Naive thymus-derived CD8-positive, alpha-beta T cell (primary cell): ENCODE measurements at regions not wholly inside any gene's neighbourhood (a gene's known extent, or its start where the extent isn't known, plus 50 kb on each side); places are given as distances from the start of the nearest gene placed in this dataset.
"Not testable (repeated sequence)": the region's sequence is repeated elsewhere in the genome, so short reads cannot be mapped to it uniquely, and the experiment has no call there.

Source experiments
- ATAC-seq, 2 donors: fragments of 150-1000 bp; cut with Tn5 transposase in 1 of 2; sonication (Bioruptor Pico), chemical (Tn5 transposase) in 1 of 2; 1 replicate in 1 of 2; 2 replicates in 1 of 2; pipeline ENCODE4 v1.10.0; 2021; ENCODE audit warnings: mild to moderate bottlenecking in 2 of 2, moderate library complexity in 2 of 2
- POLR2A ChIA-PET: fragments of 350-600 bp; sonication (Branson Sonifier 250); formaldehyde crosslinking; loops from one replicate; lab custom pipeline; 2021; ENCODE audit warnings: antibody characterized with exemption; lab: Charles Lee
- DNase-seq, 10 donors: peaks; one replicate each; pipeline versions ENCODE4 v3.0.0 to v3.0.0-alpha.2; 2020 to 2022
- H3K27ac Mint-ChIP-seq, 10 donors: one replicate each; pipeline ENCODE4 v1.8.0; 2020 to 2022; ENCODE audit warnings: mild to moderate bottlenecking in 10 of 10, mixed read lengths in 10 of 10, moderate library complexity in 4 of 10, inconsistent platforms in 1 of 10
- H3K27me3 Mint-ChIP-seq, 5 donors: one replicate each; pipeline ENCODE4 v1.8.0; 2021 to 2022; ENCODE audit warnings: mixed read lengths in 5 of 5
- H3K36me3 Mint-ChIP-seq, 3 donors: one replicate each; pipeline ENCODE4 v1.8.0; 2020 to 2022; ENCODE audit warnings: mixed read lengths in 3 of 3, mild to moderate bottlenecking in 2 of 3, inconsistent platforms in 1 of 3
- H3K4me1 Mint-ChIP-seq, 4 donors: one replicate each; pipeline ENCODE4 v1.8.0; 2021 to 2022; ENCODE audit warnings: mixed read lengths in 4 of 4
- H3K4me3 Mint-ChIP-seq, 10 donors: one replicate each; pipeline ENCODE4 v1.8.0; 2020 to 2022; ENCODE audit warnings: mild to moderate bottlenecking in 10 of 10, mixed read lengths in 10 of 10, moderate library complexity in 6 of 10, inconsistent platforms in 1 of 10
- H3K9me3 Mint-ChIP-seq, 9 donors: one replicate each; pipeline ENCODE4 v1.8.0; 2020 to 2022; ENCODE audit warnings: mixed read lengths in 9 of 9, mild to moderate bottlenecking in 3 of 9, inconsistent platforms in 1 of 9, moderate library complexity in 1 of 9

DNA sequence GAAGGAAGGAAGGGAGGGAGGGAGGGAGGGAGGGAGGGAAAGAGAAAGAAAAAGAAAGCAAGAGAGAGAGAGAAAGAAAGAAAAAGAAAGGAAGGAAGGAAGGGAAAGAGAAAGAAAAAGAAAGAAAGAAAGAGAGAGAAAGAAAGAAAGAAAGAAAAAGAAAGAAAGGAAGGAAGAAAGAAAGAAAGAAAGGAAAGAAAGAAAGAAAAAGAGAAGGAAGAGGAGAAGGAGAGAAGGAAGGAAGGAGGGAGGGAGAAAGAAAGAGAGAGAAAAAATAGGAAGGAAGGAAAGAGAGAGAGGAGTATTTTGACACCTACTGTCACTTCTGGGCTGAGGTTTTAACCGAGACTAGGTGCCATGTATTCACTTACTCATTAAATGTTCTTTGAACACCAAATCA, 166.6 kb upstream of the PKN2 start:
- H3K36me3 Mint-ChIP-seq, ATAC-seq, H3K9me3 Mint-ChIP-seq, H3K4me3 Mint-ChIP-seq, H3K27ac Mint-ChIP-seq, DNase-seq, POLR2A ChIA-PET, H3K4me1 Mint-ChIP-seq: not testable (repeated sequence)
- H3K27me3 Mint-ChIP-seq: peaks cover 7 to 35% (median 16%) of the 10 kb centered on the region in 5 donors

DNA sequence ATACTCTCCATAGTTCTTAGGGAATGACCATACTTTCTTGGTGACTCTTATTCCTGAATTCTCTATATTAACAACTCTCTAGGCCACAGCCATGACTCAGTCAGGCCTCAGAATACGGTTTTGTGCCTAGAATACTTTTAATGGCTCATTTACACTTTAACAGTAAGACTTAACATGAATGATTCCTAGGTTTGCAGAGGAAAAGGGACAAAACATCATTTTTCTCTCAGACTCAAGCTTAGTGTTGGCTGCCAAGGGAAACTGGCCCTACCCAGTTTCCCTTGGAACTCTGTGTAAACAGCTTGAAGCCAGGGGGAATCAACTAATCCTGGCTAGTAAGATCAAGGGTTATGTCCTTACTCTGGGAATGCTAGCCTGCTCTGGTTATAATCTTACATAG, 164.9 kb upstream of the PKN2 start:
- no peak for ATAC-seq
- Mint-ChIP-seq H3K27ac (no peak overlapping the region), H3K27me3 (peaks cover 9 to 44% (median 14%) of the 10 kb centered on the region in 5 donors), H3K36me3 (no peaks in the 10 kb centered on the region), H3K9me3 (no peaks in the 10 kb centered on the region), H3K4me1 (no peaks in the 10 kb centered on the region), H3K4me3 (no peak overlapping the region)
- POLR2A ChIA-PET: no interaction called here
- no peak for DNase-seq

DNA sequence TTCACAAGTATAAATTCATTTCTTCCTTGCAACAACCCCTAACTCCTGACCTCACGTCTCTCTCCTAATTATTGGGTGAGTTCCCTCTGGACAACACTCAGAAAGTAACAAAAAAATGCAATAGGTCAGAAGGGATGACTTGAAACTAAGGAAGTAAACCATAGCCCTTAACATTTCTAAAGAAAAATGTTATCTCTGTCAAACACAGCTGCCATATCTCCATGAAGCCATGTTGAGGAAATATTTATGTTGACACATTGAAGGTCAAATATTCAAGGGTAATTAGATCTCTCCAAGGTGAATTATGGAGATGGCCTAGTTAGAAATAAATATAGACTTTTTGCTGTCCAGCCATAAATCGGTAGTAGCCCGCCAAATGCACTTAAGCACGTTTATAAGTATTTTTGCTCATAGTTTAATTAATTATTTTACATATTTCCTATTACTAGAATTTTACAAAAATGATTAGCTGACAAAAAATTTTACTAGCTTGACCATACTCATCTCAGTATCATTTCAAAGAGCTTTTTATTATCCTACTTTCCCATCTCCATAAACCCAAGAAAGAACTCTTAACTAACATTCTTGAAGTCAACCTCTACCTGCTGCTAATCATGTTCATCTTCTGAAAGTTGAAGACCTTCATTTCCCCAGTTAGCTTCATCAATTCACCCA, 160.1 kb upstream of the PKN2 start:
- H3K4me1 Mint-ChIP-seq: no peaks in the 10 kb centered on the region
- H3K27me3 Mint-ChIP-seq: peaks cover 2 to 19% (median 7%) of the 10 kb centered on the region in 5 donors
- no peak overlapping the region for H3K27ac Mint-ChIP-seq
- POLR2A ChIA-PET: no interaction called here
- DNase-seq (no peak), ATAC-seq (no peak)
- no peaks in the 10 kb centered on the region for H3K36me3 Mint-ChIP-seq
- H3K9me3 Mint-ChIP-seq: no peaks in the 10 kb centered on the region
- no peak overlapping the region for H3K4me3 Mint-ChIP-seq

DNA sequence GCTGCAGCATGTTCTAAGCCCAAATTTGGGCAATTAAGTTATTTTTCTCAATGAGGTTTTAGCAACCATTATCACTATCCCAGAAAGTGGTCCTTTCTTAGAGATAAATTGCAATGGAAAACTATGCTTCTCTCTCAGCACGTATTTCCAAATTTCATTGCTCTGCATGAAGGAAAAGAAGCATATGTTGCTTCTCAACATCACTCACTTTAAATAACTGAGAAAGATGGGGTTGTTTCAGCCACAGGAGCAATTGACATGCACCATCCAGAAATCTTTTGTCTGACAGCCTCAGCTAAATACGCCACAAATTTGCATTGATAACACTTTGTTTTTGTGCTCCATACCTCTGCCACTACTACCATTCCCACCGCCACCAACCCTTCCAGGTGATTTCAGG, 157.6 kb upstream of the PKN2 start:
- Mint-ChIP-seq H3K27me3 (peaks cover 0 to 34% (median 9%) of the 10 kb centered on the region in 5 donors), H3K36me3 (no peaks in the 10 kb centered on the region), H3K4me1 (no peaks in the 10 kb centered on the region), H3K27ac (no peak overlapping the region), H3K9me3 (no peaks in the 10 kb centered on the region), H3K4me3 (no peak overlapping the region)
- DNase-seq (no peak), ATAC-seq (no peak)
- POLR2A ChIA-PET: no interaction called here

DNA sequence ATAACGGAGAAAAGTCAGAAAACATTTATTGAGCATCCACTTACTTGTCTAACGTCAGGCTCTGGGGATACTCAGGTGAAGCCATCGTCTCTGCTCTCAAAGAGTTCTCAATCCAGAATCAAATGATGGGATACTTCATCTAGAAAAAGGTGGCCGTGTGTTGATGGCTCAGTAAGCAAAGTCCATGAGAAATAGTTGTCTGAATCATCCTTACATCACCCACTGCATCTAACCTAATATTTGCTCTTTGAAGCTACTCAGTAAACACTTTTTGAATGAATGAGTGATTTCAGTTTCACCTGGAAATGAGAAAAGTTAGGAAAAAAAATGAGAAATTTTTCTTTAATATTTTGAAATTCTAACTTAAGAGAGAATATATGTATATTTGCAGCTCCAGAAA, 155.3 kb upstream of the PKN2 start:
- Mint-ChIP-seq H3K27me3 (peaks cover 4 to 15% (median 9%) of the 10 kb centered on the region in 5 donors), H3K36me3 (no peaks in the 10 kb centered on the region), H3K4me1 (no peaks in the 10 kb centered on the region), H3K4me3 (no peak overlapping the region), H3K9me3 (no peaks in the 10 kb centered on the region), H3K27ac (no peak overlapping the region)
- no peak for ATAC-seq
- no peak for DNase-seq
- POLR2A ChIA-PET: no interaction called here

DNA sequence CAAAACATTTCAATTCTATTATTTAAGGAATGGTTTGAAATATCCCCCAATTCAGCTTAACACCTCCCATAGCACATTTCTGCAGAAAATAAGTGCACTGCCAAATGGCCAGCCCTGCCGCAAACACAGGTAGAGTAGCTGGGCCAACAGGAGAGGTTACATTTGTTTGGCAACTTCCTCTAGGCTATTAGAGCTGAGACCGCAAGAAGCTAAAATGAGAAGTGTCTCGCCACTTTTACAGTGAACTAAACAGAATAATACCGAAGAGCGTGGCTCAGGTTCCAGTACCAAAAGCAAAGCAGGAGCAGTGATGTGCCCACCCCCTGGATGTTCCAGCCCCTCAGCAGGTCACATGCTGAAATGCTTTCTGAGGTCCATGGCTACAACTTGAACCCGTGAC, 154.5 kb upstream of the PKN2 start:
- Mint-ChIP-seq H3K9me3 (no peaks in the 10 kb centered on the region), H3K36me3 (no peaks in the 10 kb centered on the region), H3K4me1 (no peaks in the 10 kb centered on the region), H3K27ac (no peak overlapping the region), H3K4me3 (no peak overlapping the region), H3K27me3 (peaks cover 4 to 15% (median 7%) of the 10 kb centered on the region in 5 donors)
- ATAC-seq: no peak
- POLR2A ChIA-PET: no interaction called here
- DNase-seq: no peak

DNA sequence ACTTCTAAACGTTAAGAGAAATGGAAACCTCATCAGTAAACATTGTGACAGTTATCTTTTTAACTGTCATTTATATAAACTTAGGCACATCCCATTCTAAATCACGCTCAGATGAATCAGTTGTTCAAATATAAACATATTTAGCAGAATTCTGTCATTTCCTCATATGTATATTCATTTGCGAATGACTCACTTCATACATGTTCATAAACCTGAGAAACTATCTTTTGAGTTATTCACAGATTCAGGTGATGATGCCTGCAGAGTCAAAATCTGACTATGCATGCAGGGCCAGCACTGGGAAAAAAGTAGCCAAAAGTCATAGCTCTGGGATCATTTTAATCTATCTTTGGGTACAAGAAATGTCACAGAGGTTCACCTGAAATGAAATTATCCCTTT, 153.8 kb upstream of the PKN2 start:
- no peak overlapping the region for H3K4me3 Mint-ChIP-seq
- no peak overlapping the region for H3K27ac Mint-ChIP-seq
- H3K4me1 Mint-ChIP-seq: no peaks in the 10 kb centered on the region
- POLR2A ChIA-PET: no interaction called here
- DNase-seq: no peak
- H3K36me3 Mint-ChIP-seq: no peaks in the 10 kb centered on the region
- H3K27me3 Mint-ChIP-seq: peaks cover 4 to 15% (median 7%) of the 10 kb centered on the region in 5 donors
- no peaks in the 10 kb centered on the region for H3K9me3 Mint-ChIP-seq
- ATAC-seq: no peak

DNA sequence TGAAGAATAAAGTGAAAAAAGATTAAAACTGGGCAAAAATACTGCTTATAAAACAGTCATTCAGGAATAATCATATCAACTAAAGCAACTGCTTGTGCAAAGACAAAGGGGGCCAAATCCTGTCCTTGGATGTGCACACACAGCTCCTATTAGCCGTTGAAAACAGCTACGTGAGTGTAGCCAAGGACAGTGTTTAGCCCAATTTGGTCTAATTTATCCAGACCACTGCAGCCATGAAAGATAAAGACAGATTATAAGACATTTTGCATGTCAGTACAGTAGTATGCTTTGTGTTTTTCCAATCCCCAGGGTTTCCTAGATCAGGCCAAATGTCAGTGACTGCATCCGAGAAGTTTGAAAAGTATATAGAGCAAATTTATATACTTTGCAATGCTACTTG, 146.3 kb upstream of the PKN2 start:
- Mint-ChIP-seq H3K27ac (no peak overlapping the region), H3K4me1 (no peaks in the 10 kb centered on the region), H3K9me3 (no peaks in the 10 kb centered on the region), H3K36me3 (no peaks in the 10 kb centered on the region), H3K27me3 (peaks cover 5 to 17% (median 6%) of the 10 kb centered on the region in 5 donors), H3K4me3 (no peak overlapping the region)
- no peak for DNase-seq
- POLR2A ChIA-PET: no interaction called here
- ATAC-seq: no peak

DNA sequence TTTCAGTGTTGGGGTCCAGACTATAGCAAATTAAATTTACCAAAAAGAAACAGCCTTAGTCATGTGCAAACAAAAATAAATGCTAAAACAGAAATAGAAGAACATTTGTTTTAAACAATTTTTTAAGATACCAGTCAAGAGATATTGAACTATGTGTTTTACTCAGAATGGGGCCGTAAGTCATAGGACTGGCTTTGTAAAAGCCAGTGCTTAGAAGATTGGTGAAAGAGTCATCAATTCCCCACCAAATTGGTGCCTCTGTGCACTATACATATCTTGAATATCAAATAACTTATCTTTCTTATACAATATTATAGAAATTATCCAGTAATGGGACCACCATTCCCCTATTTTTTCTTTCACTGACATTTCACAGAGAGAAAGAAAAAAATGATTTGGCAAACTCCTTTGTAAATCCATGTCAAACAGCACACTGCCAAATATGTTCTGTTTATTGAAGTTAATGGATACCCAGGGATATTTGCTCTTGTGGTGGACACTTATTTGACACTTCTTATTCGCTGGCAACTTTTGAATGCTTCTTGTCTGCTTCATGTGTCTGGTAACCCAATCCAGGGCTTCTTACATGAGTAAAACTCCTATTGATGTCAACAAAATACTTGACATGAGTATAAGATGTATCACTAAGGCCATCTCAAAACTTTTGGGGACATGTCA, 145.7 kb upstream of the PKN2 start:
- peaks cover 5 to 17% (median 7%) of the 10 kb centered on the region in 5 donors for H3K27me3 Mint-ChIP-seq
- no peaks in the 10 kb centered on the region for H3K36me3 Mint-ChIP-seq
- no peak overlapping the region for H3K4me3 Mint-ChIP-seq
- DNase-seq (no peak), ATAC-seq (no peak)
- POLR2A ChIA-PET: no interaction called here
- no peak overlapping the region for H3K27ac Mint-ChIP-seq
- no peaks in the 10 kb centered on the region for H3K4me1 Mint-ChIP-seq
- H3K9me3 Mint-ChIP-seq: no peaks in the 10 kb centered on the region

DNA sequence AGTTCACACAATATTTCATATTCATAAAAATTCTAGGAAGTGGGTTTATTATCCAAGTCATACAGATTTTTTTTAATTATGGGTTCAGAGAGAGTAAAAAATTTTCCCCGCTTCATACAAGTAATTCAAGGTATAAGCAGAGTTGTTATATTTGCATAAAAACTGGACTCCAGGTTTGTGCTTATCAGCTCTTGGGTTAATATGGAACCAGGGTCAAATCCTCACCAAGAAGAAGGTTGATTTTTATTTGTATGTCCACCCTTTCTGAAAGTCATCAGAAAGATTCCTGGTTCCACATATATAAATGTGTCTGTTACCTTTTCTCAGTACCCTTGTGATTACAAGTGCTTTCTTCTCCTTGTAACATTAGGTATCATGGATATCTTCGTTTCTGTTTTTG, 143.8 kb upstream of the PKN2 start:
- Mint-ChIP-seq H3K27ac (no peak overlapping the region), H3K4me3 (no peak overlapping the region), H3K36me3 (no peaks in the 10 kb centered on the region), H3K27me3 (peaks cover 5 to 31% (median 20%) of the 10 kb centered on the region in 5 donors), H3K9me3 (no peaks in the 10 kb centered on the region), H3K4me1 (no peaks in the 10 kb centered on the region)
- POLR2A ChIA-PET: no interaction called here
- ATAC-seq: no peak
- DNase-seq: no peak

DNA sequence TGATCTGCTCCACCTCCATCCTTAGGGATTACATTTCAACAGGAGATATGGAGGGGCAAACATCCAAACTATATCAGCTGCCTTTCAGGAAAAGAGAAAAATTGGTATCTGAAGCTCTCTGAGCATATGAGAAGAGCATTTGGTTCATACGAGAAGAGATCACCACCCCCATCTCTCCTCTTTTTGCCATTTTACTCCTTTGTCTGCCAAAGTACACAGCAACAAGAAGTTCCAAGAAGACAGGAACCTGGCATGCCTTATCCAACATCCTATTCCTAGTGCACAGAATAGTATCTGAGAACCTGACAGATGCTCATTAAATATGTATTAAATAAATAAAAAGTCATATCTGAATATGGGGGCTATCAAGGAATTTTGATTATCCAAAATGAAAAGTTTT, 142.5 kb upstream of the PKN2 start:
- ATAC-seq (no peak), DNase-seq (no peak)
- Mint-ChIP-seq H3K27ac (no peak overlapping the region), H3K36me3 (no peaks in the 10 kb centered on the region), H3K4me3 (no peak overlapping the region), H3K4me1 (no peaks in the 10 kb centered on the region), H3K9me3 (no peaks in the 10 kb centered on the region), H3K27me3 (peaks cover 4 to 22% (median 17%) of the 10 kb centered on the region in 5 donors)
- POLR2A ChIA-PET: no interaction called here

DNA sequence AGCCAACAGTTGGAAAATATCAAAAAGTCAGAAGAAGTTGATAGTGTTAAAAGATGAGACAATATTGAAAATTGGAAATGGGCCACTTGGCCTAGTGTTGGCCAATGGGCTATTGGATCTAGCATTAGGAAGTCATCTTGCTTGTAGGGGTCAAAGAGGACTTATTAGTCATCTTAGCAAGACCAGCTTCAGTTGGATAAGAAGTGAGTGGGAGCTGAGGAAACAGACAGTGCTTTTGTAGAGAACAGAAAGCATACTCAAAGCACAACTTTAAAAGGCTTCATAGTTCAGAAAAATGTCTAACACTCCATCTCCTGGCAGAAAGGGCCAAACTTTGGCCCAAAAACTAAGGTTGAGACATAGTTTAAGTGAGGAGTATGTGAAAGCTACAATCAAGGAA, 139.9 kb upstream of the PKN2 start:
- Mint-ChIP-seq H3K27ac (no peak overlapping the region), H3K36me3 (no peaks in the 10 kb centered on the region), H3K9me3 (no peaks in the 10 kb centered on the region), H3K27me3 (peaks cover 4 to 16% (median 14%) of the 10 kb centered on the region in 5 donors), H3K4me3 (no peak overlapping the region), H3K4me1 (peaks cover 0 to 1% (median 0%) of the 10 kb centered on the region in 4 donors)
- POLR2A ChIA-PET: no interaction called here
- ATAC-seq (no peak), DNase-seq (no peak)

DNA sequence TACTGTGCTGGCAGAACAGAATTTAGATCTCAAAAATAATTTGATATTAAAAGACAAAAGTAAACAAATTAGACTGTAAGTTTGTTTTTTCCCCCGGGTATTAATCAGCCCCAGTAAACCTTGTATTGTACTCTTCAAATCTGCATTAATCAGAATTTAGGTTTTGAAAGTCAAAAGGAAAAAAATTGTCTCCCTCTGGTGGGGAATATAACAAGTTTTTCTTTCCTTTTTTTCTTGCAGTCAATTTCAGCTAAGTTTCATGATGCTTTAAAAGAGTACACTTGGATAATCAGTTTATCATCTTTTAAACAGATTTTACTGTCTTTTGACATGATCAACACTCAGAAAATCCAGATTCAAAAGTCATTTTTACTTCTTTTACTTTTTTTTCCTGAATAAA, 134.5 kb upstream of the PKN2 start:
- peaks cover 0 to 9% (median 6%) of the 10 kb centered on the region in 5 donors for H3K27me3 Mint-ChIP-seq
- POLR2A ChIA-PET: no interaction called here
- no peak for DNase-seq
- no peak for ATAC-seq
- no peaks in the 10 kb centered on the region for H3K9me3 Mint-ChIP-seq
- H3K4me1 Mint-ChIP-seq: peaks cover 0 to 1% (median 0%) of the 10 kb centered on the region in 4 donors
- no peak overlapping the region for H3K27ac Mint-ChIP-seq
- no peak overlapping the region for H3K4me3 Mint-ChIP-seq
- no peaks in the 10 kb centered on the region for H3K36me3 Mint-ChIP-seq

DNA sequence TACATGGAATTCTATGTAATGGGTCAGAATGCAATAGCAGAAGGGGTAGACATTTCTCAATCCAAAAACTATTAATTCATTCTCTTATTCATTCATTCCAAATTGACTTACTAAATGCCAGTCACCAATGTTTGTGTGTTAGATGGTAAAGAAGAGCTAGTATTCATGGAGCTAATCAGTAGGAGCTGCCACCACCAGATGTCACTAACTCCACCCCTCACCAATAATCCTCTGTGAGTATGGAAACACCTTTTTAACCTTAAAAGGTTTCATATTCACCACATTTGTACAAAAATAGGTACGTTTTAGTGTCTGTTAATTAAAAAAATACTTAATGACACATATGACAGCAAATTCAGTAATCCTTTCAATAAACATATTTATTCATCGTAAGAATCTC, 131.8 kb upstream of the PKN2 start:
- POLR2A ChIA-PET: no interaction called here
- Mint-ChIP-seq H3K9me3 (no peaks in the 10 kb centered on the region), H3K36me3 (no peaks in the 10 kb centered on the region), H3K27ac (no peak overlapping the region), H3K27me3 (peaks cover 0 to 3% (median 0%) of the 10 kb centered on the region in 5 donors), H3K4me1 (no peaks in the 10 kb centered on the region), H3K4me3 (no peak overlapping the region)
- DNase-seq (no peak), ATAC-seq (no peak)
